ENCODE measurements at regions not wholly inside any gene's neighbourhood (a gene's known extent, or its start where the extent isn't known, plus 50 kb on each side); places are given as distances from the start of the nearest gene placed in this dataset.
"Not testable (repeated sequence)": the region's sequence is repeated elsewhere in the genome, so short reads cannot be mapped to it uniquely, and the experiment has no call there.

GRCh38 chr9:7739595-7739994, 60.0 kb downstream of the DMAC1 start:
- DNase-seq (ENCODE audit: low spot score), result no peak

- DNase-seq (ENCODE audit: low spot score), result no peak
Observed at GRCh38 chr9:7735311-7735710, 64.3 kb downstream of the DMAC1 start.

GRCh38 chr9:7730164-7730445, 69.5 kb downstream of the DMAC1 start:
- no peak for DNase-seq (ENCODE audit: low spot score)

GRCh38 chr9:7729371-7730163, 70.0 kb downstream of the DMAC1 start:
- no peak for DNase-seq (ENCODE audit: low spot score)

GRCh38 chr9:7721291-7721690, 78.3 kb downstream of the DMAC1 start:
- DNase-seq (ENCODE audit: low spot score), result no peak

- not testable (repeated sequence) for DNase-seq (ENCODE audit: low spot score)
Observed at GRCh38 chr9:7713088-7713487, 86.5 kb downstream of the DMAC1 start.

GRCh38 chr9:7710686-7711085, 88.9 kb downstream of the DMAC1 start:
- DNase-seq (ENCODE audit: low spot score), result no peak

GRCh38 chr9:7707934-7708333, 91.6 kb downstream of the DMAC1 start:
- DNase-seq (ENCODE audit: low spot score), result no peak

- DNase-seq (ENCODE audit: low spot score), result no peak
Observed at GRCh38 chr9:7704543-7704942, 95.0 kb downstream of the DMAC1 start.

GRCh38 chr9:7691909-7692308, 107.7 kb downstream of the DMAC1 start:
- no peak for DNase-seq (ENCODE audit: low spot score)

GRCh38 chr9:7690014-7690413, 109.6 kb downstream of the DMAC1 start:
- no peak for DNase-seq (ENCODE audit: low spot score)

- DNase-seq (ENCODE audit: low spot score), result no peak
Observed at GRCh38 chr9:7688626-7689025, 111.0 kb downstream of the DMAC1 start.

- DNase-seq (ENCODE audit: low spot score), result no peak
Observed at GRCh38 chr9:7676609-7677156, 122.9 kb downstream of the DMAC1 start.

GRCh38 chr9:7671847-7672246, 127.7 kb downstream of the DMAC1 start:
- DNase-seq (ENCODE audit: low spot score), result no peak

GRCh38 chr9:7668541-7668940, 131.0 kb downstream of the DMAC1 start:
- no peak for DNase-seq (ENCODE audit: low spot score)

GRCh38 chr9:7665874-7666273, 133.7 kb downstream of the DMAC1 start:
- no peak for DNase-seq (ENCODE audit: low spot score)

- DNase-seq (ENCODE audit: low spot score), result no peak
Observed at GRCh38 chr9:7659766-7660165, 139.8 kb downstream of the DMAC1 start.

GRCh38 chr9:7656636-7657035, 142.9 kb downstream of the DMAC1 start:
- no peak for DNase-seq (ENCODE audit: low spot score)

GRCh38 chr9:7653262-7653661, 146.3 kb downstream of the DMAC1 start:
- no peak for DNase-seq (ENCODE audit: low spot score)

GRCh38 chr9:7640231-7640630, 159.3 kb downstream of the DMAC1 start:
- DNase-seq (ENCODE audit: low spot score), result no peak

- no peak for DNase-seq (ENCODE audit: low spot score)
Observed at GRCh38 chr9:7639471-7639870, 160.1 kb downstream of the DMAC1 start.

- no peak for DNase-seq (ENCODE audit: low spot score)
Observed at GRCh38 chr9:7636838-7637467, 162.6 kb downstream of the DMAC1 start.

- no peak for DNase-seq (ENCODE audit: low spot score)
Observed at GRCh38 chr9:7636309-7636708, 163.3 kb downstream of the DMAC1 start.

GRCh38 chr9:7626571-7627029, 173.0 kb downstream of the DMAC1 start:
- not testable (repeated sequence) for DNase-seq (ENCODE audit: low spot score)

Data from hepatic stellate cell (primary cell).